Activated naive CD4-positive, alpha-beta T cell treated with anti-CD3 and anti-CD28 coated beads, Interleukin-2, amount 10 ng/mL, durations not matched to agents 7 days and 5 days (primary cell): ENCODE measurements at regions not wholly inside any gene's neighbourhood (a gene's known extent, or its start where the extent isn't known, plus 50 kb on each side); places are given as distances from the start of the nearest gene placed in this dataset.

Experiments used
- CTCF ChIA-PET: fragments of 350-600 bp; sonication (Branson Sonifier 250); formaldehyde crosslinking; loops from one replicate; lab custom pipeline; 2021; ENCODE audit warnings: antibody characterized with exemption; lab: Charles Lee
- DNase-seq: peaks from one replicate; pipeline ENCODE4 v3.0.0-alpha.2; 2020
- H3K27ac Mint-ChIP-seq: one replicate; pipeline ENCODE4 v1.8.0; 2021; ENCODE audit warnings: mild to moderate bottlenecking, moderate library complexity, mixed read lengths
- H3K27me3 Mint-ChIP-seq: one replicate; pipeline ENCODE4 v1.8.0; 2021; ENCODE audit warnings: mild to moderate bottlenecking, mixed read lengths
- H3K36me3 Mint-ChIP-seq: one replicate; pipeline ENCODE4 v1.8.0; 2021; ENCODE audit warnings: mixed read lengths
- H3K4me1 Mint-ChIP-seq: one replicate; pipeline ENCODE4 v1.8.0; 2021; ENCODE audit warnings: mixed read lengths
- H3K4me3 Mint-ChIP-seq: one replicate; pipeline ENCODE4 v1.8.0; 2021; ENCODE audit warnings: mild to moderate bottlenecking, moderate library complexity, mixed read lengths
- H3K9me3 Mint-ChIP-seq: one replicate; pipeline ENCODE4 v1.8.0; 2021; ENCODE audit warnings: mixed read lengths

DNA sequence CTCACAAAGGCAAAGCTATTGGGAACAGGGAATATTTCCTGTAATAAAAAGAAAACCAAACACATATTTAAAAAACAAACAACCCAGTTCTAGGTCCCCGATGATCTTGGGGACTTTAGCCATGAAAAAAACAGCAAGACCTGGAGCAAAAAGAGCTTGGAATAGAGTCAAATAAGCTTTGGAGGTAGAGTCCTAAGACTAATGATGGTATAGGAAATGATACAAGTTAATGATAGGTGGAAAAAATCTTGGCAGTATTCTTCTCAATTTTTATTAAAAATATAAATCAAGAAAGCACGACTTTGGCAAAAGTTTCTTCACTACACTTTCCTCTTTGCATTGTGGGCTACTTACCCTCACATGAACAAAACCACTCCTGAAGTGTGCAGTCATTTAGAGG lies 481.5 kb downstream of the EBF1 start:
- no peaks in the 10 kb centered on the region for H3K9me3 Mint-ChIP-seq
- H3K4me1 Mint-ChIP-seq = no peaks in the 10 kb centered on the region
- no peaks in the 10 kb centered on the region for H3K36me3 Mint-ChIP-seq
- no peak overlapping the region for H3K27ac Mint-ChIP-seq
- no peak overlapping the region for H3K4me3 Mint-ChIP-seq
- no peaks in the 10 kb centered on the region for H3K27me3 Mint-ChIP-seq
- CTCF ChIA-PET = no interaction called here
- DNase-seq = no peak

DNA sequence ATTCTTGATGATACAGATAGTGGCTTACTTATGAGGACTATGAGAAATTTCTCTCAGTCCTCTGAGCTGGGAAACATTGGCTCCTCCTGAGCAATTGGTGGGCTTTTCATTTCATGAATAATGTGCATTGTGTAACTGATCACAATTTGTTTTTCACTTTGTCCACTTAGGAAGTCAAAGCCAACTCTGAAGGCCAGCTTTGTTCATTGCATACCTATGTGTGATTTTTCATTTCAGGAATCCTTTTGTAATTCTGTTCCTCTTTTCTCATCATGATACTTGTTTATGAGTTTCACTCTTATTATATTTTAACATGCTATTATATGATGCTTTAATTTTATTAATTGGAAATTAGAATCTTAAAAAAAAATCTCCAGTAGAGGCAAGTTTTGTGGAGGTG lies 483.0 kb downstream of the EBF1 start:
- no peak for DNase-seq

DNA sequence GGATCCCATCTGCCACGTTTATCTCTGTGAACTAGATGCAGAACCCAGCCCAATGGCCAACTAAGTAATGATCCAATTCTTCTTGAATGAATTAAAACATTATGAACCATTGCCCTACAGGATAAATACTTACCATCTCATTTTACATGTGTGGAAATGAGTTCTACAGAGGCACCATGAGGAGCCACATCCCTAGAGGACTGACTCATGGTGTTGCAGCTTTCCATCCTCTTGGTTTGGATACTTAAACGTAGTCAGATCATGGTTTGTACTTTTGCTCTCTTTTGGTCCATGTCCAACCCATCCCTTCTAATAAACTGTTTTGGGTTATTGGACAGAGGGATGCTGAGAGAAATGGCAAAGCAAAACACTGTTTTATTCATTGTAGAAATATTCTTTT lies 484.8 kb downstream of the EBF1 start:
- H3K27ac Mint-ChIP-seq = no peak overlapping the region

More for the DNA sequence above, 483.0 kb downstream of the EBF1 start:
- Mint-ChIP-seq H3K27me3 (no peaks in the 10 kb centered on the region), H3K9me3 (no peaks in the 10 kb centered on the region), H3K27ac (no peak overlapping the region), H3K36me3 (no peaks in the 10 kb centered on the region), H3K4me1 (no peaks in the 10 kb centered on the region), H3K4me3 (no peak overlapping the region)
- CTCF ChIA-PET = no interaction called here

DNA sequence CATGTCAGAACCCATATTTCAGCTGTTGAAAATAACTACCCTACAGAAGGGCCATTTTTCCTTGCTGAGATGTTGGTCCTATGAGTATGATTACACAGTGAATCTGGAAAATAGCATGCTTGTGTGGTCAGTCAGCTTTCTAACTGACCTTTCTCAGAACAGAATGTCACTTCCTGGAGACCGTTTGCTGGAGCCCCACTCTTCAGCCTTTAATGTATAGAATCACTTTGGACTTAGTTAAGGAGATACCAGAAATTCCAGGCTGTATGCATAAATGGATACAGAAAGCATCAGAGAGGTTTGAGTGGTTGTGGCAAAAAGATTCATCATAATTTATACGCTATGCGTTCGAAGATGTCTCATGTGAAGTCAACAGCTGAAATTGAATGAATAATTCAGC lies 488.1 kb downstream of the EBF1 start:
- Mint-ChIP-seq H3K27ac (no peak overlapping the region), H3K4me1 (no peaks in the 10 kb centered on the region), H3K4me3 (no peak overlapping the region), H3K27me3 (no peaks in the 10 kb centered on the region), H3K36me3 (no peaks in the 10 kb centered on the region), H3K9me3 (no peaks in the 10 kb centered on the region)
- CTCF ChIA-PET = no interaction called here
- no peak for DNase-seq

More for the DNA sequence above, 484.8 kb downstream of the EBF1 start:
- no peaks in the 10 kb centered on the region for H3K36me3 Mint-ChIP-seq
- no peak for DNase-seq
- H3K9me3 Mint-ChIP-seq = no peaks in the 10 kb centered on the region
- H3K4me1 Mint-ChIP-seq = no peaks in the 10 kb centered on the region
- H3K4me3 Mint-ChIP-seq = no peak overlapping the region
- CTCF ChIA-PET = no interaction called here
- no peaks in the 10 kb centered on the region for H3K27me3 Mint-ChIP-seq

DNA sequence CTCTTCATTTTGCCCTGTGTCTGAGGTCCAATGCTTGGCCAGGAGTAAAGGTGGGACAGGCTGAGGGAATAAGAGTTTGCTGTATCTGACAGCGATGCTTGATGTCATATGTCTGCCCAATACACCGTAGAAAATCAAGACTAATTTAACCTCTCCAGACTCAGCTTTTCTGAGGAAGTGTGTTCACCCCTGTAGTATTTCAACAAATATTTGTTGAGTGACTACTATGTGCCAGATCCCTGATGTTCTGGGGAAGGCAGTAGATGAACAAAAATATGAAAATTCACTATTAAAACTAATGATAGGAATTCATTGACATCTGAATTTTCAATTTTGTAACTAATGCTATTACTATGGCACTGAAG lies 489.7 kb downstream of the EBF1 start:
- CTCF ChIA-PET = no interaction called here
- Mint-ChIP-seq H3K27ac (no peak overlapping the region), H3K36me3 (no peaks in the 10 kb centered on the region), H3K4me3 (no peak overlapping the region), H3K4me1 (no peaks in the 10 kb centered on the region), H3K9me3 (peaks cover 3% of the 10 kb centered on the region), H3K27me3 (no peaks in the 10 kb centered on the region)
- DNase-seq = no peak

DNA sequence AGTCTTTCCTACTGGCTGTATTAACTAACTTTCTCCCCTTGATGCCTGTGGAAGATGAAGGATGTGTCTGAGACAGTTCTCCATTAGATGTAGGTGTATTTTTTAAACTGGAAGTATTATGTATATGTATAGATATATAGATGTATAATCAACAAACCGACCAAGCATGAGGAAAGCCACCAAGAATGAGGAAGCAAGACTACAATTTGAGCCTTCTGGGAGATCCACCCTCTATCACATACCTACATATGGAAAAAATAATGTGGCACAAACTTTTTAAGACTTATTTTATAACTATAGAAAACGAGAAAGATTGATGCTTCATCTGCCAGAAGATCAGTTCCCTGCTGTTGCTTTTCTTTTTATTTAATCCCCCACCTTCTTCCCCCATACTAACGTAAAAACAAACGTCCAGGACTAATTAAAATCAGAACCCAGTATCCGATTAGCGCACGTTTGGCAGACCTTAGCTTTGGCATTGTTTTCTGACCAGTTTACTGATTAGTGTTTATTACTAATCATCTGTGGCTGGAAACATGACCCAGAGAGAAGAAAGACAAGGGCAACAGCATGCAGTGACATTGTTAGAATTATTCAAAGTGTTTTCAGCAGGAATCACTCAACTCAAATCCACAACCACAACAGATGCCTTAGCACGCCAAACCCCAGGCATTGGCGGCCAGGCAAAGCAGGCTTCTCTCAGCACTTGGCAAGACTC lies 490.2 kb downstream of the EBF1 start:
- H3K9me3 Mint-ChIP-seq = peaks cover 3% of the 10 kb centered on the region
- DNase-seq = no peak
- CTCF ChIA-PET = no interaction called here
- no peak overlapping the region for H3K27ac Mint-ChIP-seq
- no peaks in the 10 kb centered on the region for H3K36me3 Mint-ChIP-seq
- H3K27me3 Mint-ChIP-seq = no peaks in the 10 kb centered on the region
- H3K4me3 Mint-ChIP-seq = no peak overlapping the region
- no peaks in the 10 kb centered on the region for H3K4me1 Mint-ChIP-seq

DNA sequence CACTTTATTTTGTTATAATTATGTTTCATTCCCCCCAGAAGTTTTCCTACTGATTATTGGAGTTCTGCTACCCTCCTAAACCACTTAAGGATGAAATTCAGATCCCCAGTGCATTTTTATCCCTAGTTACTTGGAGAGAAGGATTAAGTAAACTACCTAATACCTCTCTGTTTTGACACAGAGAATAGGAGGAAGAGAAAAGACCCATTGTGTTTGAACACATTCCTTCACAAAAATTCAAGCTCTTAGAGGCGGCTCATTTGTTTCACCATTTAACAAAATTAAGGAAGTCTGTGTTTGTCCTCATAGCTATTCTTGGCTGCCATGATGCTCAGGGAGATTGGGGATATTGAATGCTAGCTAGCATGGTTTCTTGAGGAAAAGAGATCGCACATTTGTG lies 492.6 kb downstream of the EBF1 start:
- Mint-ChIP-seq H3K9me3 (peaks cover 3% of the 10 kb centered on the region), H3K27ac (no peak overlapping the region), H3K4me1 (no peaks in the 10 kb centered on the region), H3K27me3 (no peaks in the 10 kb centered on the region), H3K4me3 (no peak overlapping the region), H3K36me3 (no peaks in the 10 kb centered on the region)
- CTCF ChIA-PET = no interaction called here
- DNase-seq = no peak

DNA sequence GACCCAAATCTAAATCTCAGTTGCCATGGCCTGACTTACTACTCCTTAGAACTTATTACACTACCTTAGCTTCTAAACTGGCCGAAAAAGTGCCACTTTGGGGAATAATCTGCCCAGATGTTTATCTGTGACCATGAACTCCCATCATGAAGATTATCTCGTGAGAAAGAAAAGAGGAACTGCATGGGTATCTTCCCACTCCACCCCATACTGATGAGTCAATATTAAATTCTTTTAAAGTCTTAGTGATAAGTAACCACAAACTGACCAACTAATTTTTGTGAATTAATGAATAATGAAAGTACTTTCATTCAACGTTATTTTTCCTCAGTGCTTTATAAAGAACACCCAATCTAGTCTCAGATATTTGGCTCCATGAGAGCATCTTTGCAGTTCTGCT lies 493.5 kb downstream of the EBF1 start:
- Mint-ChIP-seq H3K4me1 (no peaks in the 10 kb centered on the region), H3K27ac (no peak overlapping the region), H3K4me3 (no peak overlapping the region), H3K9me3 (peaks cover 3% of the 10 kb centered on the region), H3K36me3 (no peaks in the 10 kb centered on the region), H3K27me3 (no peaks in the 10 kb centered on the region)
- DNase-seq = no peak
- CTCF ChIA-PET = no interaction called here

DNA sequence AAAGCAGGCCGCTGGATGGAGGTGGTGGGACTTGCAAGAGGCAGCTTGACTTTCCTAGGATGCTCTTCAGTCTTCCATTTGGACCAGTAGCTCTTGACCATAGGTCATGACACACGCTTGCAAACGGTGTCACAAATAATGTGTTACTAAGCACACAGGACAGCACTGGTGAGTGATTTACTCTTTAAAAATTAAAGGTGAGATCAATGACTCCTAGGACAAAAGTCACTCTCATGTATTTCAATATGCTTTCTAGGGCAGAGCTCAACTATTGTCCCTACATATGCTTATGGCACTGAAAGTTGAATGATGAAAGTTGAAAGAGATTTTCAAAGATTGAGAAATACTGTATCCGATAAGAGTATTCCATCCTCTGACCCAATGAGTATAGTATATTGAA lies 496.7 kb downstream of the EBF1 start:
- H3K4me1 Mint-ChIP-seq = no peaks in the 10 kb centered on the region
- DNase-seq = no peak
- no peak overlapping the region for H3K4me3 Mint-ChIP-seq
- H3K36me3 Mint-ChIP-seq = no peaks in the 10 kb centered on the region
- H3K27ac Mint-ChIP-seq = no peak overlapping the region
- H3K9me3 Mint-ChIP-seq = peaks cover 3% of the 10 kb centered on the region
- no peaks in the 10 kb centered on the region for H3K27me3 Mint-ChIP-seq
- CTCF ChIA-PET = no interaction called here

DNA sequence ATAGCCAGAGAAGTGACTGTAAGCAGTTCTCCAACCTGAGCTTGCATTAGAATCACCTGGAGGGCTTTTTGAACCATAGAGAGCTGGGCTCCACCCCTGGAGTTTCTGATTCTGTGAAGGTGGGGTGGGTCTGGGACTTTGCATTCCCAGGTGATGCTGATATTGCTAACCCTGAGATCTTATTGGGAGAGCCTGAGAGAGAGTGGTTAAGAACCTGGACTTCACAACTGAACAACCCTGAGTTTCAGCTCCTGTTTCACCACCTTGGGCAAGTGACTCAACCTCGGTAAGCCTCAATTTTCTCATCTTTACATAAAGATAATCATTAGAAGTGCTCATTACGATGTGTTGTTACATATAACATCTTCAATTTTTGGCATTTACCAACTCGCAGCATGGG lies 498.6 kb downstream of the EBF1 start:
- H3K27me3 Mint-ChIP-seq = no peaks in the 10 kb centered on the region
- H3K27ac Mint-ChIP-seq = no peak overlapping the region

DNA sequence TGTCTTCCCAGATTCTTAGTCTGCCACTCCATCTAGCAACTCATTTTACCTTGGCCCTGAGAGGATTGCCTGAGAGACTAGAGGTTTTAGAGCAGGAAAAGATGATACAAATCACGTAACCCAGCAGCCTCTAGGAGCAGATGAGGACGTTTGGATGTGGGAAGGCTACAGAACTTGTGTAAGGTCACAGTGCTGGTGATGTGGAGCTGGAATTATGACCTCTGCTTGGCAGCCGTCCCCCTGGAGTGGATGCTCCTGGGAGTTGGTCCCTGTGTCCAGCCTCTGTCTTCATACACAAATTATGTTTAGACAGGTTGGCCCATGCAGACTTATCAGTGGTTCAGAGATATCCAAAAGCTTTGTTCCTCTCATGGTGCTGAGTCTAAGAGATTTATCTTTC lies 499.0 kb downstream of the EBF1 start:
- Mint-ChIP-seq H3K27me3 (no peaks in the 10 kb centered on the region), H3K4me3 (no peak overlapping the region), H3K9me3 (peaks cover 3% of the 10 kb centered on the region), H3K36me3 (no peaks in the 10 kb centered on the region), H3K4me1 (no peaks in the 10 kb centered on the region), H3K27ac (no peak overlapping the region)
- no peak for DNase-seq
- CTCF ChIA-PET = no interaction called here

More for the DNA sequence above, 498.6 kb downstream of the EBF1 start:
- Mint-ChIP-seq H3K36me3 (no peaks in the 10 kb centered on the region), H3K9me3 (peaks cover 3% of the 10 kb centered on the region), H3K4me3 (no peak overlapping the region), H3K4me1 (no peaks in the 10 kb centered on the region)
- DNase-seq = no peak
- CTCF ChIA-PET = no interaction called here

DNA sequence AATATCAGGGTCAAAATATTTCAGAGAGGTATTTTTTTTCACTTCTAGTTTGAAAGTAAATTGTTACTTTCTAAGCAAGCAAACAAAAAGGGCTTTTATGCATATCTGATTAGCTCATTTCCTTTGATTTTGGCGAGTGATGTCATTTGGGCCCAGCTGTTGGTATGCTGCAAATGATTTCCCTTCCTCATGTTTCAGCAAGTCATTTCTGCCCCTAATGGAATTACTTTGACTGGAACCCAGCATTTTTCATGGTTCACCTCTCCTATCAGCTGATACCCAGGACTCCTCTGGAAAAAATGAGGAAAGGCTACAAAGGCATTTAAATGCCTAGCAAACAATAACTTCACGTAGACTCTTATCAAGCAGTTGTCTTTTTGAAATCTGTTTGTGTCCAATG lies 500.6 kb downstream of the EBF1 start:
- no peaks in the 10 kb centered on the region for H3K27me3 Mint-ChIP-seq
- H3K4me3 Mint-ChIP-seq = no peak overlapping the region
- no peaks in the 10 kb centered on the region for H3K9me3 Mint-ChIP-seq
- CTCF ChIA-PET = interaction anchor here (0.6 kb wide), 1 partner anchor 815 kb away, joined by 3 read pairs; no protein-coding TSS in a partner anchor
- H3K27ac Mint-ChIP-seq = no peak overlapping the region
- DNase-seq = no peak
- H3K36me3 Mint-ChIP-seq = no peaks in the 10 kb centered on the region
- no peaks in the 10 kb centered on the region for H3K4me1 Mint-ChIP-seq

DNA sequence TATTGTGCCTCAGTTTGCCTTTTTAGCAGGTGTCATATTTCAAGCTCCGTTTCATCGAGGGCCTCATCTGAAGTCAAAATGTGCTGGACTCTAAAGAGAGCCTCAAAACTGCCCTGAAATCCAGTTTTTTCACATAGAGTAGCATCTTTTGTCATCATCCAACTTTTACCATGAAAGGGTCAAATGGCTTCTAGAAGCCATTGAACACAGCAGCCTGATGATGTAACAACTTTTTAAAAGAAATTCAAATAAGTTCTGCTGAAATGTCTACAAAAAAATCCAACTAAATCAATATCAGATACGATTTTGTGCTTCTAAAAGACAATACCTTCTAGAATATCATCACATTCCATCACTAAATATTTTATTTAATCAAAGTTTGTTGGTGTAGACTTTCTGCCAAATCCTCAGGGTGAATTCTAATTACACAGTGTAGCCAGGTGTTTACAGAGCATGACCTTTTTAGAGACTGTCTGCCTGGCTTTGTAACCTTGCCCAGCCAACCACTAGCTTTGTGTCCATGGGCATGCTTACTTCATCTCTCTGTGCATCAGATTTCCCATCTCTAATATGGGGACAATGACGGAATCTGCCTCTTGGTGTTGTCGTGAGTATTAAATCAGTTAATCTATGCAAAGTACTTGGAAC lies 505.0 kb downstream of the EBF1 start:
- no peak for DNase-seq
- no peak overlapping the region for H3K4me3 Mint-ChIP-seq
- no peaks in the 10 kb centered on the region for H3K9me3 Mint-ChIP-seq
- no peak overlapping the region for H3K27ac Mint-ChIP-seq
- no peaks in the 10 kb centered on the region for H3K27me3 Mint-ChIP-seq
- H3K4me1 Mint-ChIP-seq = no peaks in the 10 kb centered on the region
- no peaks in the 10 kb centered on the region for H3K36me3 Mint-ChIP-seq
- CTCF ChIA-PET = no interaction called here

DNA sequence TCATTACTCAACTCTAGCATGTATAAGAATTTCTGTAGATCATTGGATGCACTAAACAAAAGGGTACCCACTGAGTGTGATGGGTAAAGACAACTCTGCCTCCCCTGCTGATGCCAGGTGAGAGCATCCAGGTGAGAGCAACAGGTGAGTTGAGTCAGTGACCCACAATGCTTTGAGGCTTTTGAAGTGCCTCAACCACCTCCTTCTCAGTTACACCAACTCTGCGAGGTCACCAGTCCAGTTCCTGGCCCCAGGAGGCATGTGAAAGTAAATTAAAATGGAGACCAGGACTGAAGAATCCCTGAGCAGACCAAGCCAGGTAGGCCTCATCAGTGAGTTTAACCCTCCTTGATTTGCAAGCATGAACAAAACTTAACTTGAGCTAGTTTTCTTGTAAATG lies 505.8 kb downstream of the EBF1 start:
- no peaks in the 10 kb centered on the region for H3K4me1 Mint-ChIP-seq
- no peak for DNase-seq
- CTCF ChIA-PET = no interaction called here
- no peaks in the 10 kb centered on the region for H3K9me3 Mint-ChIP-seq
- H3K4me3 Mint-ChIP-seq = no peak overlapping the region
- H3K27ac Mint-ChIP-seq = no peak overlapping the region
- no peaks in the 10 kb centered on the region for H3K36me3 Mint-ChIP-seq
- no peaks in the 10 kb centered on the region for H3K27me3 Mint-ChIP-seq

DNA sequence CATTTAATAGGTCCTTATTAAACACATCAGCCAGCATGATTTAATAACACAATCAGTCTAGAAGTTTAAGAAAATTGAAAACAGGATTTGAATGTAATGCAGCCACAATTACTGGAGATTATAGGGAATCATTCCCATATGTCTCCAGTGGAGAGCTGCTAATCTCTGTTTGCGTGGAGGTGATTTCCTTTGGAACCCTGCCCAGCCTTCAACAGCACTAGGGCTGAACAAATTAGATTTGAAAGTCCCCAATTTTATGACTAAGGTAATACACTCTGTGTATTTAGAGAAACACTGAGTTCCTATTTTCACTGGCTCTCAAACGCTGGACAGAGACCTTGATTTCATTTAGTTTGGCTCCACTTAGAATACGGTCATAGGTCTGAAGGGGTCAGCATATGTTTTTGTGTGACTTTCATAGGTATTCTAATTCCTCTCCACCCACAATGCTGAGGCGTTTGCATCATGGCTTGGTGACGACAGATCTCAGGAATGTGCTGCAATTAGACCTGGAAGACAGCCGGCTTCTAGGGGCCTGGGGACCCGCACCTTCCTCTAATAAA lies 508.3 kb downstream of the EBF1 start:
- H3K27ac Mint-ChIP-seq = no peak overlapping the region
- no peaks in the 10 kb centered on the region for H3K9me3 Mint-ChIP-seq
- DNase-seq = no peak
- H3K27me3 Mint-ChIP-seq = no peaks in the 10 kb centered on the region
- no peak overlapping the region for H3K4me3 Mint-ChIP-seq
- no peaks in the 10 kb centered on the region for H3K36me3 Mint-ChIP-seq
- CTCF ChIA-PET = no interaction called here
- H3K4me1 Mint-ChIP-seq = no peaks in the 10 kb centered on the region
